ENCODE measurements at regions not wholly inside any gene's neighbourhood (a gene's known extent, or its start where the extent isn't known, plus 50 kb on each side); places are given as distances from the start of the nearest gene placed in this dataset.
"Not testable (repeated sequence)": the region's sequence is repeated elsewhere in the genome, so short reads cannot be mapped to it uniquely, and the experiment has no call there.

- peak in 1 of 58 donors; percentile 32 for DNase-seq
Observed at GRCh38 chr1:14377386-14377785, 221.1 kb upstream of the KAZN start.

GRCh38 chr1:14380408-14380807 lies 218.1 kb upstream of the KAZN start:
- no peak for DNase-seq

GRCh38 chr1:14390816-14391215 lies 207.7 kb upstream of the KAZN start:
- DNase-seq, result no peak

GRCh38 chr1:14392161-14392858 lies 206.2 kb upstream of the KAZN start:
- no peak for DNase-seq

- no peak for DNase-seq
Observed at GRCh38 chr1:14392859-14393365, 205.6 kb upstream of the KAZN start.

- no peak for DNase-seq
Observed at GRCh38 chr1:14396100-14396499, 202.4 kb upstream of the KAZN start.

- no peak for DNase-seq
Observed at GRCh38 chr1:14403961-14404645, 194.4 kb upstream of the KAZN start.

GRCh38 chr1:14404862-14405301 lies 193.6 kb upstream of the KAZN start:
- DNase-seq, result no peak

- no peak for DNase-seq
Observed at GRCh38 chr1:14412235-14412634, 186.2 kb upstream of the KAZN start.

- DNase-seq, result peak in 24 of 58 donors; percentile 2 to 57 (median 22)
Observed at GRCh38 chr1:14413819-14414490, 184.5 kb upstream of the KAZN start.

- DNase-seq, result no peak
Observed at GRCh38 chr1:14415396-14415795, 183.1 kb upstream of the KAZN start.

GRCh38 chr1:14419778-14420218 lies 178.7 kb upstream of the KAZN start:
- DNase-seq, result not testable (repeated sequence)

- DNase-seq, result no peak
Observed at GRCh38 chr1:14420686-14421085, 177.8 kb upstream of the KAZN start.

GRCh38 chr1:14421295-14421976 lies 177.0 kb upstream of the KAZN start:
- DNase-seq, result no peak

GRCh38 chr1:14421977-14422609 lies 176.4 kb upstream of the KAZN start:
- no peak for DNase-seq

GRCh38 chr1:14424325-14425002 lies 174.0 kb upstream of the KAZN start:
- peak in 8 of 58 donors; percentile 7 to 52 (median 17) for DNase-seq

GRCh38 chr1:14426854-14427253 lies 171.6 kb upstream of the KAZN start:
- no peak for DNase-seq

- no peak for DNase-seq
Observed at GRCh38 chr1:14429577-14429976, 168.9 kb upstream of the KAZN start.

GRCh38 chr1:14432728-14433127 lies 165.8 kb upstream of the KAZN start:
- not testable (repeated sequence) for DNase-seq

- no peak for DNase-seq
Observed at GRCh38 chr1:14435368-14436023, 163.0 kb upstream of the KAZN start.

All from anterior cingulate cortex (tissue), 58 donors.